Activated CD4-positive, alpha-beta memory T cell treated with anti-CD3 and anti-CD28 coated beads for 36 hours (primary cell): ENCODE measurements at regions not wholly inside any gene's neighbourhood (a gene's known extent, or its start where the extent isn't known, plus 50 kb on each side); places are given as distances from the start of the nearest gene placed in this dataset.

ENCODE experiments used
- CTCF ChIA-PET: fragments of 350-600 bp; sonication (Branson Sonifier 250); formaldehyde crosslinking; loops from one replicate; lab custom pipeline; 2021; ENCODE audit warnings: antibody characterized with exemption, inconsistent platforms; lab: Charles Lee
- POLR2A ChIA-PET: fragments of 350-600 bp; sonication (Branson Sonifier 250); formaldehyde crosslinking; loops from one replicate; lab custom pipeline; 2021; ENCODE audit warnings: antibody characterized with exemption; lab: Charles Lee
- DNase-seq: peaks from one replicate; pipeline ENCODE4 v3.0.0-alpha.2; 2020
- H3K27ac Mint-ChIP-seq: one replicate; pipeline ENCODE4 v1.8.0; 2021; ENCODE audit warnings: mixed read lengths
- H3K27me3 Mint-ChIP-seq: one replicate; pipeline ENCODE4 v1.8.0; 2021; ENCODE audit warnings: mixed read lengths
- H3K36me3 Mint-ChIP-seq: one replicate; pipeline ENCODE4 v1.8.0; 2021; ENCODE audit warnings: mixed read lengths
- H3K4me1 Mint-ChIP-seq: one replicate; pipeline ENCODE4 v1.8.0; 2021; ENCODE audit warnings: low read depth, mixed read lengths
- H3K4me3 Mint-ChIP-seq: one replicate; pipeline ENCODE4 v1.8.0; 2021; ENCODE audit warnings: mild to moderate bottlenecking, mixed read lengths
- H3K9me3 Mint-ChIP-seq: one replicate; pipeline ENCODE4 v1.8.0; 2021; ENCODE audit warnings: mixed read lengths
- intact Hi-C: fragments of 100-400 bp; cut with micrococcal nuclease; formaldehyde crosslinking; loops from one replicate; pipeline ENCODE4 v1.15.1; 2023

DNA sequence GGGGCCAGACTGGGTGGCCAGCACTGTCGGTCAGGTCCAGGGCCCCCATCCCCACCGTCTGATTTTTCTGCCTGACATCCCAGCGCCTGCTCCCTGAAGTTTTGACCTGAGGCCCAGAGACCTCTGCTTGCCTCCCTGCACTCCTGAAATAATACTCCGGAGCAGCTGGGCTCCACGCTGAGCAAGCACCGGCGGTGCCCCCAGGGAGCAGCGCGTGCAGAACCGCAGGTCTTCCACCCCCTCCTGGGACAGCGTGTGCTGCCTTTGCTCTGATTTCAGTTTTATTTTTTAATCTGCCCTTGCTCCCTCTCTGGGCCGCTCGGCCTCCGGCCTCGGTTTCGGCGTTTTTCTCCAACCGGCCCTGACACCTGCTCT lies 132.4 kb upstream of the GSE1 start:
- Mint-ChIP-seq H3K27me3 (no peaks in the 10 kb centered on the region), H3K36me3 (no peaks in the 10 kb centered on the region), H3K9me3 (no peaks in the 10 kb centered on the region), H3K4me1 (no peaks in the 10 kb centered on the region), H3K4me3 (no peak overlapping the region), H3K27ac (no peak overlapping the region)
- intact Hi-C loops = no loop called here
- ChIA-PET CTCF (interaction anchor here (1.4 to 3.3 kb wide), 2 partner anchors 129 to 135 kb away, joined by 3 to 14 read pairs; no protein-coding TSS in a partner anchor), POLR2A (no interaction called here)
- no peak for DNase-seq

DNA sequence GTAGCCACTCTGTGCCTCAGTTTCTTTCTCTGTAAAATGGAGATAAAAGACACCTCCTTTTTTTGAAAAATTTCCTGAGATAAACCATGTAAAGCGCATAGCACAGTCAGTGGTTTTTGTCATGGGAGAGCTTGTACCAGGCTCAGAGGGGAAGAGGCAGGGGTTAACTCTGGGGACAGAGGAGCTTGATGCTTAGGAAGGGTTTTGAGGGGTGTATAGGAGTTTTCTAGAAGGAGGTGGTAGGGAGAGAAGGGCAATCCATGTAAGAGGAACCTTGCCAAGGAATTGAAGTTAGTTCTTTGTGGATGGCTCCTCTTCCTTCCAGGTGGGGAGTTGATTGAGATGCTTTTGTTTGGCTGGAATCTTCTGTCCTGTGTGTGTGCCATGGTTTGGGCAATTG lies 131.9 kb upstream of the GSE1 start:
- intact Hi-C loops = no loop called here
- H3K27ac Mint-ChIP-seq = no peak overlapping the region
- no peaks in the 10 kb centered on the region for H3K4me1 Mint-ChIP-seq
- no peaks in the 10 kb centered on the region for H3K27me3 Mint-ChIP-seq
- POLR2A ChIA-PET = no interaction called here
- H3K9me3 Mint-ChIP-seq = no peaks in the 10 kb centered on the region
- CTCF ChIA-PET = interaction anchor here (0.8 to 3.3 kb wide), 3 partner anchors 10 to 134 kb away, joined by 3 to 14 read pairs (median 4); no protein-coding TSS in a partner anchor
- H3K36me3 Mint-ChIP-seq = no peaks in the 10 kb centered on the region
- DNase-seq = no peak
- H3K4me3 Mint-ChIP-seq = no peak overlapping the region

DNA sequence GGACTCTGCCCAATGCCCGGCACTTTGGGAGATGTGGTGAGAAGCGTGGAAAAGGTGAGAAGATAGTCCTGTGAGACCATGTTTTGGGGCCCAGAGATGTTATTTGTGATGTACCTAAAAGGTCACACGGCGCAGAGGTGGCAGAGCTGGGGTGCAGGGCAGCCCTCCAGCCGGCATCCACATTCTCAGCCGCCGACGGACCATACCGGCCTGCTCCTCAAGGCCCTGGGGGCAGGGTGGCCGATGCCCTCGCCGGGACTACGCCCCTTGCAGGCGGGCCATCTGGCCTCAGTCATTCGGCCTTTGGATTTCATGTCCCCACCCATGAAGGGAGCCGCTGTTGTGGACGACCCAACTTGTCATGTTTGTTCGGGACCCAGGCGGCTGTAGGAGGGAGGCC lies 131.4 kb upstream of the GSE1 start:
- DNase-seq = no peak
- intact Hi-C loops = no loop called here
- Mint-ChIP-seq H3K27me3 (no peaks in the 10 kb centered on the region), H3K4me1 (no peaks in the 10 kb centered on the region), H3K4me3 (no peak overlapping the region), H3K27ac (no peak overlapping the region), H3K9me3 (no peaks in the 10 kb centered on the region), H3K36me3 (no peaks in the 10 kb centered on the region)
- ChIA-PET POLR2A (no interaction called here), CTCF (interaction anchor here (0.8 to 3.3 kb wide), 3 partner anchors 9 to 134 kb away, joined by 3 to 14 read pairs (median 4); no protein-coding TSS in a partner anchor)

DNA sequence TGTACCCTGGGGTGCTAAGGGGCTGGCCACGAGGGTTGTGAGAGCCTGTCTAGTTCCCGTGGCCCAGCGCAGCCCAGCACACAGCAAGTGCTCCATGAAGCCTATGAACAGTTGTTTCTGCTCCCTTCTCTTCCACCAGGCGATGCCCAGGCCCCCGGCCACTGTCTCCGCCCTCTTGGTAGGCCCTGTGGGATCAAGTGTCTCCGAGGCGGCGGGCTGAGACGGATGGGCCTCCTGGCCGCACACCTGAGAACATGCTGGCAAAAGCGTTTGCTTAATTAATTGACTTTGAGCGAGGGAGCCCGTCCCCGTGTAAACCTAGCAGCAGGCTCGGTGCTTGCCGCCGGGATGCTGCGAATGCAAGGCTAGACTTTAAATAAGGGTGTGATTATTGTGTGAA lies 129.7 kb upstream of the GSE1 start:
- intact Hi-C loops = no loop called here
- Mint-ChIP-seq H3K4me3 (no peak overlapping the region), H3K27me3 (no peaks in the 10 kb centered on the region), H3K36me3 (no peaks in the 10 kb centered on the region), H3K4me1 (no peaks in the 10 kb centered on the region), H3K9me3 (no peaks in the 10 kb centered on the region), H3K27ac (no peak overlapping the region)
- DNase-seq = no peak
- ChIA-PET CTCF (no interaction called here), POLR2A (no interaction called here)

DNA sequence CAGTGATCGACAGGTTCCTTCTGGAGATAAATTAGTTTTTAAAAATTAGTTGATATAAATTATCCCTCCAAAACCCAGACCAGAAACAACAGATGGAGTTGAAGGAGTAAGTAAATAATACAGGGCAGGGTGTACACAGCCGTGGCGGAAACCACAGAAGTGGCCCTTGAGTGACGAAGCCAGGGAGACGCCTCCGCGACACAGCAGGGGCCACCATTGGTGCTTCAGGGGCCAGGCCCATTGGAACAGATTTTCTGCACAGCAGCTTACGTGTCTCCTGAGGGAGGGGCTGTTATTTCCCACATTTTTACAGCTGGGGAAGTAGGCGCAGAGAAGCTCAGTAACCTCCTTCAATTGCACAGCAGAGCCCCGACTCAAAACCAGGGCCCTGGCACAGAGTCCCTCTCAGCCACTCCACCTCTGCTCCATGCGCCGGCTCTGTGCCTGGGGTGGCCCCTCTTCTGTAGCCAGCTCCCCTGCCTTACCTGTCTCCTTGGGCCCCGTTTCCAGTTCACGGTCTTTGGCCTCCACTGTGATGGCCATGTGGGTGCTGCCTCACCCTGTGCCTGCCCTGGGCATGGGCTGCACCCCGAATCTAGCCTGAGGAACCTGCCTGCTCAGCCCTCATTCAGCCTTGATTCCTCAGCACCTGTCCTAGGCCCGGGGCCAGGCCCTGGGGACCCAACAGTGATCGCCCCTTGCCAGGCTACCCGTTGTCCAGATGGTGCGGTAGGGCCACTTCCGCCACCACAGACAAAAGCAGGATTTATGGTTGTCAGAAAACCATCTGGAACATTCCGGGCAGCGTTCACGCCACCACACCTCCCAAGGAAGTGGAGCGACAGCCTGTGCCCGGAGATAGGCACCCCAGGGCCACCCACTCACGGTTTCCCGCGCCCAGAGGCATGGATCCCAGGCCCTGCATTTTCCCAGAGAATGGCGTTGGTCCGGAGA lies 128.5 kb upstream of the GSE1 start:
- intact Hi-C loops = no loop called here
- no peaks in the 10 kb centered on the region for H3K36me3 Mint-ChIP-seq
- CTCF ChIA-PET = no interaction called here
- H3K4me1 Mint-ChIP-seq = no peaks in the 10 kb centered on the region
- H3K4me3 Mint-ChIP-seq = no peak overlapping the region
- no peak for DNase-seq
- no peaks in the 10 kb centered on the region for H3K27me3 Mint-ChIP-seq
- H3K27ac Mint-ChIP-seq = no peak overlapping the region
- POLR2A ChIA-PET = no interaction called here
- H3K9me3 Mint-ChIP-seq = no peaks in the 10 kb centered on the region

DNA sequence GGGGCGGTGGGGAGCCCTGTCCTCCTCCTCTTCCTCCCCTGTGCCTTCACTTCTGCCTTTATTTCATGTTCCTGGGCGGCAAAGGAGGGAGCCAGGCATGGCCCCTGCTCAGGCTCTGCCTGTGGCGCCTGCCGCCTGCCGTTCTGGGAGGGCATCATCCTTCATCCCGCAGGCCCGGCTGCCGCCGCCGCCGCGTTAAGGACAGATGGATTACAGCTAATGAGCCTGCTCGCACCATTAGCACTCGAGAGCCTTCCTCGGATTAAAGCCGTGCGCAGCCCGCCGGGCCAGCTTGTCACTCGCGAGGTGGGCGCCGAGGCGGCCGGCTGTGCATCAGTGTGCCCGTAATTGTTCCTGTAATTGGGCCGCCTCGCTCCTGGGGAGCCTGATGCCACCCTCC lies 127.7 kb upstream of the GSE1 start:
- intact Hi-C loops = no loop called here
- DNase-seq = no peak
- Mint-ChIP-seq H3K36me3 (no peaks in the 10 kb centered on the region), H3K9me3 (no peaks in the 10 kb centered on the region), H3K4me1 (no peaks in the 10 kb centered on the region), H3K27me3 (peaks cover 1% of the 10 kb centered on the region), H3K27ac (no peak overlapping the region), H3K4me3 (no peak overlapping the region)
- CTCF ChIA-PET = interaction anchor here (1.7 kb wide), 1 partner anchor 131 kb away, joined by 4 read pairs; no protein-coding TSS in a partner anchor
- POLR2A ChIA-PET = no interaction called here

DNA sequence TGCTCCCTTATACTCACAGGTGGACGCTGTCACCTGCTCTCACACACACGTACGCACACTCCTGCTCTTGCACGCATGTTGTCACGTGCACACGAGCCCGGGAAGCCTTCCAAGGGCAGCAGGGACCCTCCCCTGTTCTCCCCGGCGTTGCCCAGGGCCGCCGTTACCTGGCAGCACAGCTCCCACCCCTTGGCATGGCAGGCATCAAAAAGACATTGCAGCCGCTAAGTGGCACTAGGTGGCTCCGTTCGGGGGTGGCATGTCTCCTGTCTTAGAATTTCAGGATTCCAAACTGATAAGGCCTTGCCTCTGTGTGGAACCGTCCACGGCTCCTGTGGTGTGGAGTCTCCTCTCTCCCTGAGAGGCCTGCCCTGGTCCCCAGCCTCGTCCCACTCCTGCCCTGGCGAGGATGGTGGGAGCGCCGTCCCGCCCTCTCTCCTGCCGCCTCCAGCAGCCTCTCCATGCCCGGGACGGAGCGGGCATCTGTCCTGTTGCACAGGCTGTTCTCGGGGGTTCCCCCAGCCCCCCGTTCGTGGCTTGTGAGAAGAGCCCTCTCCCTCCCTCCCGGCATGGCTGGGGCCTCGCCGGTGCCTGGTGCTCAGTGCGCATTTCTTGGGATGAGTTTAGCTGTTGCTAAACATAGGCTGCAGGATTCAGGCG lies 126.7 kb upstream of the GSE1 start:
- H3K9me3 Mint-ChIP-seq = no peaks in the 10 kb centered on the region
- ChIA-PET CTCF (interaction anchor here (1.7 kb wide), 1 partner anchor 130 kb away, joined by 4 read pairs; no protein-coding TSS in a partner anchor), POLR2A (no interaction called here)
- no peaks in the 10 kb centered on the region for H3K4me1 Mint-ChIP-seq
- no peak overlapping the region for H3K27ac Mint-ChIP-seq
- intact Hi-C loops = no loop called here
- no peaks in the 10 kb centered on the region for H3K36me3 Mint-ChIP-seq
- no peak overlapping the region for H3K4me3 Mint-ChIP-seq
- no peak for DNase-seq
- H3K27me3 Mint-ChIP-seq = peaks cover 1% of the 10 kb centered on the region

DNA sequence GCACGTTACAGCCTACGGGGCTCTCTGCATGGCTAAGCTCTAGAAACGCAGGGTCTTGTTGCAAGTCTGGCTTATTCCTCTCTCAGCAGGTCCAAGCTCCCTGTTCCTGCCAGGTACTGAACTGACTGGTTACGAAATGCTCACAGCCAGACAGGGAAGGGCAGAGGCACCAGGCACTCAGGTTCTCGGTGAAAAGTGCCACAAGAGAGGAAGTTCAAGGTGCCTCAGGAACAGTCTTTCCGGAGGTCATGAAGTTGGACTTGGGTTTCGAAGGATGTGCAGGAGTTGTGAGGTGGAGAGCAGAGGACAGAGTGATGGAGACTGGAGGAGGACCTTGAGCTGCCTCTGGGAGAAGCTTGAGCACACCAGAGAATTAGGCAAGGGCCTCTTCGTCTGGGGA lies 124.7 kb upstream of the GSE1 start:
- Mint-ChIP-seq H3K4me1 (no peaks in the 10 kb centered on the region), H3K36me3 (no peaks in the 10 kb centered on the region), H3K4me3 (no peak overlapping the region), H3K27me3 (peaks cover 1% of the 10 kb centered on the region), H3K9me3 (no peaks in the 10 kb centered on the region), H3K27ac (no peak overlapping the region)
- ChIA-PET CTCF (interaction anchor here (0.7 to 2.3 kb wide), 2 partner anchors 122 to 128 kb away, joined by 3 to 9 read pairs; no protein-coding TSS in a partner anchor), POLR2A (no interaction called here)
- DNase-seq = no peak
- intact Hi-C loops = no loop called here

DNA sequence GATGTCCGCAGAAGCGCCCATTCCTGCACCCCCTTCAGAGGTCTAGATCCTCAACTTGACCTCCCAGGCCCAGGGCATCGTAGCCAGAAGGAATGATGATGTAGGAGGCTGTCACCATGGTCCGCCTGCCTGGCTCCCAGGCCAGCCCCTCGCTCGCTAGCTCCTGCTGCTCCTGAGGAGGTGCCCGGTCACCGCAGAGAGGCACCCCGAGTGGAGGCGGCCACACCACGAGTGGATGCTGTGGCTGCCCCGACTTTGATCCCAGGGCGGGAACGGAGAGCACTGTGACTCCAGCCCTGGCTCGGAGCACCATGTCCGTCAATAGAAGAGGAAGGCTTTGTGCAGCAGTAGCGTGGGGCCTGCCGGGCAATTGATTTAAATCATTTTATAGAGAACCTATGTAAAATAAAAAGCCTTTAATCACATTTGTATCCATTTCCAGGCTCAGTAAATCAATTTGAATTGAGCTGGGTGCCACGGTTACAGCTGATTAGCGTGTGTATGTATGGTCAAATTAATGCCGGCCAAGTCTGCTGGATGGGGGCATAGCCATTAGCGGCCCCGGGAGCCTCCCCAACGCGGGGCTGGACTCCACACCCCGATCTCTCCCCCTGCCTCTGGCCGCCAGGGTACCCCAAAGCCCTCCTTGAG lies 122.6 kb upstream of the GSE1 start:
- Mint-ChIP-seq H3K27me3 (peaks cover 1% of the 10 kb centered on the region), H3K4me1 (no peaks in the 10 kb centered on the region), H3K4me3 (no peak overlapping the region), H3K36me3 (no peaks in the 10 kb centered on the region), H3K9me3 (no peaks in the 10 kb centered on the region), H3K27ac (no peak overlapping the region)
- intact Hi-C loops = loop anchor here (1.0 kb wide), 1 partner anchor 120 kb away; no protein-coding TSS in a partner anchor
- ChIA-PET CTCF (interaction anchor here (0.6 to 5.8 kb wide), 18 partner anchors 9 to 332 kb away, joined by 3 to 65 read pairs (median 4); no protein-coding TSS in a partner anchor), POLR2A (interaction anchor here (1.1 kb wide), 1 partner anchor 125 kb away, joined by 3 read pairs; no protein-coding TSS in a partner anchor)
- DNase-seq = no peak

DNA sequence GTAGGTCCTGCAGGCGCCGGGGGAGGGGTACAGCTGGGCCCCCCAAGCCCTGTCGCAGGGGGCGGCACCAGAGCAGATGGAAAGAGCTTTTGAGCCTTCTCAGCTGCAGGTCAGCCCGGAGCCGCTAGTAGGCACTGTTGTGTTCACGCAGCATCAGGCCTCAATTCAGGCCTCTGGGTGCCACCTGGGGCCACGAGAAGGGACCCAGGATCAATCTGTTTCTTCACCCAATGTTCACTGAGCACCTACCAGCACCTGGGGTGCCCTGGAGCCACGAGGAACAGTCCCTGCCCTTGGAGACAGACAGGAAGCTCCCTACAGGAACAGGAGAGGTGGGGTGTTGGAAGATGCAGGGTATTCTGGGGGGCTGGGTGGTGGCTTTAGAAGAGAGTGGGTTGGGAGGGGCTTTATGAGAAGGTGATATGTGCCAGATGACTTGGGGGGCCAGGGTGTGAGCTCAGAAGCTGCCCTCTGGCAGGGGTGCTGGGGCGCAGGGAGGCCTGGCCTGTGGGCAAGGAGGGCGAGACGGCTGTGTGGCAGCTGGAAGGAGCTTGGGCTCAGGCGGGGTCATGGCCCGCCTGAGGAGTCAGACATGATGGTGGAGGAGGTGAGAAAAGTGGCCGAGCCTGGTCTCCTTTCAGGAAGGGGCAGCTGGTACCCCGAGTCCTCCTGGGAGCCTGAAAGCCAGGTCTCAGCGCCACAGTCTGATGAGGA lies 121.9 kb upstream of the GSE1 start:
- Mint-ChIP-seq H3K27ac (no peak overlapping the region), H3K4me1 (no peaks in the 10 kb centered on the region), H3K9me3 (no peaks in the 10 kb centered on the region), H3K36me3 (no peaks in the 10 kb centered on the region), H3K27me3 (peaks cover 1% of the 10 kb centered on the region), H3K4me3 (no peak overlapping the region)
- peak; percentile 59 for DNase-seq
- ChIA-PET POLR2A (interaction anchor here (1.1 kb wide), 1 partner anchor 124 kb away, joined by 3 read pairs; no protein-coding TSS in a partner anchor), CTCF (interaction anchor here (0.6 to 5.8 kb wide), 19 partner anchors 9 to 332 kb away, joined by 3 to 65 read pairs (median 3); no protein-coding TSS in a partner anchor)
- intact Hi-C loops = loop anchor here (1.0 kb wide), 1 partner anchor 119 kb away; no protein-coding TSS in a partner anchor

DNA sequence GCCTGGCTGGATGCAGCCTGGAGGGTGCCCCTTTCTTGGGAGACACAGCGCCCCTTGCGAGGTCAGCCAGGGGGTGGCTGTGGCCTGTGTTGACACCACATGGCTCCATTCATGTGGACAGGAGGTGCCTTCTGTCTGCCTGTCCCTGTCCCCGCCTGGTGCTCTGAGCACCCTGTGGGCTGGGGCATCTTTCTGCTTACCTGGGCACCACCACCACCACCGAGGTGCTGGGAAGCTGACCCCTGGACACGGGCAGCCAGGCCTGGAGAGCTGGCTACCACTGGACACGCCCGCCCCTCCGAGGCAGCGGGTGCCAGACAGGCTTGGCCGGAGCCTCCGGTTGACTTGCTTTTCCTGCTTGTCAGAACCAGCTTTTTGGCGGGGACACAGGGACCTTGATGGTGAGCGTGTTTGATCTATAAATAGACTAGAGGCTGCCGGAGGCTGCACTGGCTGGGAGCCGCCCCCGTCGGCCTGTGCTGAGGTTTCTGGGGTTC lies 121.3 kb upstream of the GSE1 start:
- intact Hi-C loops = loop anchor here (1.0 kb wide), 1 partner anchor 118 kb away; no protein-coding TSS in a partner anchor
- no peaks in the 10 kb centered on the region for H3K36me3 Mint-ChIP-seq
- H3K9me3 Mint-ChIP-seq = no peaks in the 10 kb centered on the region
- ChIA-PET POLR2A (interaction anchor here (1.1 kb wide), 1 partner anchor 124 kb away, joined by 3 read pairs; no protein-coding TSS in a partner anchor), CTCF (interaction anchor here (0.9 to 5.8 kb wide), 10 partner anchors 11 to 333 kb away, joined by 3 to 65 read pairs (median 5); no protein-coding TSS in a partner anchor)
- DNase-seq = no peak
- H3K27me3 Mint-ChIP-seq = peaks cover 1% of the 10 kb centered on the region
- H3K27ac Mint-ChIP-seq = no peak overlapping the region
- H3K4me1 Mint-ChIP-seq = no peaks in the 10 kb centered on the region
- H3K4me3 Mint-ChIP-seq = no peak overlapping the region
